Astrocyte of the cerebellum (primary cell): ENCODE measurements at regions not wholly inside any gene's neighbourhood (a gene's known extent, or its start where the extent isn't known, plus 50 kb on each side); places are given as distances from the start of the nearest gene placed in this dataset.

ENCODE experiments used
- DNase-seq: peaks from one replicate; pipeline ENCODE4 v3.0.0-alpha.2; 2011; ENCODE audit warnings: low read depth
- H3K4me3 ChIP-seq: 2 replicates; pipeline ENCODE4 v1.5.1; 2011; ENCODE audit warnings: mild to moderate bottlenecking, low read depth, low read length, moderate library complexity
- CTCF ChIP-seq: IDR thresholded peaks from 2 replicates; pipeline ENCODE4 v1.5.1; 2012; ENCODE audit warnings: low read length, low read depth, moderate library complexity, mild to moderate bottlenecking; ENCODE audit errors: missing control alignments
- in situ Hi-C: cut with HindIII; loops from 2 replicates; pipeline ENCODE4 v1.10.0; 2017; ENCODE audit warnings: low sequenced_read_pairs

DNA sequence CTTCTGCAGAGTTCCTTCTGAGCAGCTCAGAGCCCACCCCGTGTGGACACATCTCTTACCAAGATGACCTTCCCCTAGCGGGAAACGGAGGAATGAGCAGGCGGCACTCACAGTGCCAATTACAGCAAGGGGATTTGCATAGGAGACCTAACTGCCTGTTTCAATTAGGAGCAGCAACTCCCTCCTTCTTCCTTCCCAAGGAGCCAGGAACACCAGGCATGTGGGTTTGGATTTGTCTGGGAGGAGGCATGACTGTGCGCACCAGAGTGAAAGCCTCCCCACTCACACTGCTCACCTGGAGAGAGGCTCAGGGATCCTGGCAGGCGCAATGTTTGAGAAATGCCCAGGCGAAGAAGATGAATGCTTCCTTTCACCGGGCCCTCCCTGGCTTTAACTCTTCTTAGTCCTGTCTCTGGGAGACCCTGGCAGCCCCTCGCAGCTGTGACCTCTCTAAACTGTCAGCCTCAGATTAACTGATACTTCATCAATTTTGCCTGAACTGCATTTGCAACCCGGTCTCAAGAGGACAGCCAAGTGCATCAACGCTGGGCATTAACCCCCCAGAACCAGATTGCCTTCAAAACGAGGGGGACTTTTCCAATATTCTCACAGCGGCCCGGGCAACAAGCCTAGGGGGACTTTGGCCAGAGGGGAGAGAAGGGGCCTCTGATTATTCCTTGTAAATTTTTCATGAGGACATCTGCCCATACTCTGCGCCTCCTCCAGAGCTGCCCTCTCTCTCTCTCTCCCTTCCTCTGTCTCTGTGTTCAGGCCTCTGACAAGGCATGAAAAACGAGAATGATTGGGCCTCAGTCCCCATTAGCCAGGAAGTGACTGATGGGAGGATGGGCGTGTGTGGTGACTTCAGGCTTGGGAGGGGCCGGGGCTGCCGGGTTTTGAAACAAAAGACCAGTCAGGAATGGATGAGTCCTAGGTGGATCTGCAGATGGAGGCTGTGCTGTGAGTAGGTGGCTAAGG, 93.8 kb downstream of the CMPK2 start:
- in situ Hi-C loops = no loop called here
- no peak for DNase-seq
- H3K4me3 ChIP-seq = no peak overlapping the region
- peak; percentile 28 for TF ChIP-seq CTCF

DNA sequence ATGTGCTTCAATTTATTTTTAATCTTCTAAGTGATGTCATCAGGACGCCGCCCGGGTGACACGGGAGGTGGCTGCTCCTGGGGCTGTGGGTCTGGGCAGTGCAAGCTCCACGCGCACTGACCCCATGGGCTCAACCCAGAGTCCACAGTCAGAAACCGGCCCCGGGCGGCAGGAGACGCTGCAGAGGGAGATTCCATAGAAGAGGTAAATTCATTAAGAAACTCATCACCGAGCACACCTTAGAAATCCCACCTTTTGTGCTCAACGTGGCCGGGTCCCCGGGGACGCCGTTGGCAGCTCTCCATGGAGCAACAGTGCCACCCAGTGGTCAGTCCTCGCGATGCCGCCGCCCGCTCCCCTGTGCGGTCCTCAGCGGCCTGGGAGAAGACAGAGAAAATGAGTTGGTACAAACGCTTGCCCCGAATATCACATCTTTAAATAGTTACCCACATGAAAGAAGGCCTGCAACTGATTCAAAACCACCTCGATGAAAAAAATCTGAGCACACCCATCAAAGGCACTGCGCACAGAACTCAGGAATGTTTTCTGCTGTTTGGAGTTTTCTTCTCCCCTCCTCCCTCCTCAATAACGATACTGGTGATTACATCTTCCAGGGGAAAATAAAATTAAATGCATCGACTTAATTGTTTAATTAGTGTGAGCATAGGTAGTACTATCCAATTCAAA, 92.6 kb downstream of the CMPK2 start:
- TF ChIP-seq CTCF = peak; percentile 94
- in situ Hi-C loops = no loop called here
- DNase-seq = no peak
- peak overlapping the region; percentile 32 for H3K4me3 ChIP-seq

DNA sequence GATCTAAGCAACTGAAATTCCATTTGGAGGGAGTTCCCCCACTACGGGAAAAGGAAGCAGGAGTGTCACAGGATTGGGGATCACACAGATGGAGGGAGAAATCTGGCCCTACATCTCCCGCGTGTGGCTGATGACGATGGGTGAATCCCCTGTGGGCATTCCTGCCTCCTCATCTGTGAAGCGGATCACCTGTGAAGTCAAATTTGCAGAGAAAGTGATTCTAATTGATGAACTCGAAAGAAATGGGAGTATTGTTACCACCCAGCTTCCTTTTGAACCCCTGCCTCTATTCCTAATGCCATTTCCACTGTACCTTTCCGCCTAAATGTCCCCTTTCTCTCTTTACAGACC, 92.0 kb downstream of the CMPK2 start:
- in situ Hi-C loops = no loop called here
- no peak overlapping the region for H3K4me3 ChIP-seq
- DNase-seq = no peak
- TF ChIP-seq CTCF = no peak

DNA sequence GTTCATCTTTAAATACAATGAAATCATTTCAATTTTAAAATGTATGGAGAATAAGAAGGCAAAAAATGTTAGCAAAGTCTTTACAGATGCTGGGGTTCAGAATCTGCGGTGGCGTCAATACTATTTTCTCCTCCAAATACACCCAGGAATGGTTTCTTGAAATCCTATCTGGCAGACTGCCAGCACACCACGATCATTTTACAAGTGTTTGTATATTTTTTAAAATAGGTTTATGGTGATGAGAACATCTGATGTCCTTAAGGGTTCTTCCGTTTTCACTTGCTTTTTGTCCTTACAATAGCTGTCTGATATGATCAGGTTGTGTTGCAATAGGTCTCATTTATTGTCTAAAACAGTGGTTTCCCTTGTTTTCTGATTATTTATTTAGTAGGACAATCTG, 89.6 kb downstream of the CMPK2 start:
- no peak for TF ChIP-seq CTCF
- no peak for DNase-seq
- H3K4me3 ChIP-seq = no peak overlapping the region
- in situ Hi-C loops = no loop called here

GRCh38 chr2:6777626-6778025, 88.1 kb downstream of the CMPK2 start:
- H3K4me3 ChIP-seq = no peak overlapping the region
- TF ChIP-seq CTCF = no peak
- in situ Hi-C loops = no loop called here
- no peak for DNase-seq

- in situ Hi-C loops = no loop called here
- H3K4me3 ChIP-seq = no peak overlapping the region
- no peak for TF ChIP-seq CTCF
- no peak for DNase-seq
Observed at GRCh38 chr2:6780765-6781274, 84.9 kb downstream of the CMPK2 start.
